ENCODE measurements at regions not wholly inside any gene's neighbourhood (a gene's known extent, or its start where the extent isn't known, plus 50 kb on each side); places are given as distances from the start of the nearest gene placed in this dataset.

- no peaks in the 10 kb centered on the region for H3K4me1 Mint-ChIP-seq
- no peak for DNase-seq
- no peak overlapping the region for H3K4me3 Mint-ChIP-seq
- intact Hi-C loops (cut with DNase I, micrococcal nuclease) = no loop called here
- H3K27me3 Mint-ChIP-seq = no peaks in the 10 kb centered on the region
- no peaks in the 10 kb centered on the region for H3K36me3 Mint-ChIP-seq (ENCODE audit: low read depth)
- no peak for ATAC-seq
- no peaks in the 10 kb centered on the region for H3K9me3 Mint-ChIP-seq (ENCODE audit: low read depth)
- H3K27ac Mint-ChIP-seq = no peak overlapping the region
- ChIA-PET CTCF (no interaction called here), POLR2A (no interaction called here)
Observed at GRCh38 chrX:126886997-126887396, 67.5 kb downstream of the PRR32 start.

- DNase-seq = no peak
- H3K4me3 Mint-ChIP-seq = no peak overlapping the region
- intact Hi-C loops (cut with DNase I, micrococcal nuclease) = no loop called here
- H3K27ac Mint-ChIP-seq = no peak overlapping the region
- H3K27me3 Mint-ChIP-seq = no peaks in the 10 kb centered on the region
- no peaks in the 10 kb centered on the region for H3K4me1 Mint-ChIP-seq
- no peaks in the 10 kb centered on the region for H3K9me3 Mint-ChIP-seq (ENCODE audit: low read depth)
- CTCF ChIA-PET = no interaction called here
- POLR2A ChIA-PET = no interaction called here
- no peaks in the 10 kb centered on the region for H3K36me3 Mint-ChIP-seq (ENCODE audit: low read depth)
- no peak for ATAC-seq
Observed at GRCh38 chrX:126900937-126901336, 81.4 kb downstream of the PRR32 start.

- intact Hi-C loops (cut with DNase I, micrococcal nuclease) = no loop called here
- ChIA-PET POLR2A (no interaction called here), CTCF (no interaction called here)
- Mint-ChIP-seq H3K4me3 (no peak overlapping the region), H3K27ac (no peak overlapping the region), H3K36me3 (ENCODE audit: low read depth) (no peaks in the 10 kb centered on the region), H3K4me1 (no peaks in the 10 kb centered on the region), H3K9me3 (ENCODE audit: low read depth) (no peaks in the 10 kb centered on the region), H3K27me3 (no peaks in the 10 kb centered on the region)
- DNase-seq (no peak), ATAC-seq (no peak)
Observed at GRCh38 chrX:126929071-126929470, 109.5 kb downstream of the PRR32 start.

- no peak for DNase-seq
- no peaks in the 10 kb centered on the region for H3K36me3 Mint-ChIP-seq (ENCODE audit: low read depth)
- intact Hi-C loops (cut with DNase I, micrococcal nuclease) = no loop called here
- no peaks in the 10 kb centered on the region for H3K9me3 Mint-ChIP-seq (ENCODE audit: low read depth)
- no peak for ATAC-seq
- H3K4me1 Mint-ChIP-seq = no peaks in the 10 kb centered on the region
- H3K27me3 Mint-ChIP-seq = no peaks in the 10 kb centered on the region
- CTCF ChIA-PET = no interaction called here
- H3K4me3 Mint-ChIP-seq = no peak overlapping the region
- no peak overlapping the region for H3K27ac Mint-ChIP-seq
- POLR2A ChIA-PET = no interaction called here
Observed at GRCh38 chrX:126967225-126967624, 147.7 kb downstream of the PRR32 start.

- Mint-ChIP-seq H3K9me3 (ENCODE audit: low read depth) (no peaks in the 10 kb centered on the region), H3K36me3 (ENCODE audit: low read depth) (no peaks in the 10 kb centered on the region), H3K4me3 (no peak overlapping the region), H3K27ac (no peak overlapping the region), H3K4me1 (no peaks in the 10 kb centered on the region), H3K27me3 (no peaks in the 10 kb centered on the region)
- ChIA-PET CTCF (no interaction called here), POLR2A (no interaction called here)
- DNase-seq (no peak), ATAC-seq (no peak)
- intact Hi-C loops (cut with DNase I, micrococcal nuclease) = no loop called here
Observed at GRCh38 chrX:126982158-126982557, 162.6 kb downstream of the PRR32 start.

GRCh38 chrX:126985027-126985426, 165.5 kb downstream of the PRR32 start:
- Mint-ChIP-seq H3K9me3 (ENCODE audit: low read depth) (no peaks in the 10 kb centered on the region), H3K4me3 (no peak overlapping the region), H3K27me3 (no peaks in the 10 kb centered on the region), H3K36me3 (ENCODE audit: low read depth) (no peaks in the 10 kb centered on the region), H3K4me1 (no peaks in the 10 kb centered on the region), H3K27ac (no peak overlapping the region)
- DNase-seq (no peak), ATAC-seq (no peak)
- POLR2A ChIA-PET = no interaction called here
- intact Hi-C loops (cut with DNase I, micrococcal nuclease) = no loop called here
- CTCF ChIA-PET = no interaction called here

GRCh38 chrX:126985981-126986380, 166.5 kb downstream of the PRR32 start:
- no peak for DNase-seq
- no peak overlapping the region for H3K4me3 Mint-ChIP-seq
- H3K9me3 Mint-ChIP-seq (ENCODE audit: low read depth) = no peaks in the 10 kb centered on the region
- H3K27ac Mint-ChIP-seq = no peak overlapping the region
- ChIA-PET CTCF (no interaction called here), POLR2A (no interaction called here)
- H3K4me1 Mint-ChIP-seq = no peaks in the 10 kb centered on the region
- intact Hi-C loops (cut with DNase I, micrococcal nuclease) = no loop called here
- no peaks in the 10 kb centered on the region for H3K27me3 Mint-ChIP-seq
- no peak for ATAC-seq
- H3K36me3 Mint-ChIP-seq (ENCODE audit: low read depth) = no peaks in the 10 kb centered on the region

GRCh38 chrX:126994032-126994600, 174.6 kb downstream of the PRR32 start:
- H3K27me3 Mint-ChIP-seq = no peaks in the 10 kb centered on the region
- ATAC-seq = no peak
- H3K4me1 Mint-ChIP-seq = no peaks in the 10 kb centered on the region
- CTCF ChIA-PET = no interaction called here
- H3K36me3 Mint-ChIP-seq (ENCODE audit: low read depth) = no peaks in the 10 kb centered on the region
- intact Hi-C loops (cut with DNase I, micrococcal nuclease) = no loop called here
- DNase-seq = no peak
- H3K27ac Mint-ChIP-seq = no peak overlapping the region
- H3K9me3 Mint-ChIP-seq (ENCODE audit: low read depth) = no peaks in the 10 kb centered on the region
- POLR2A ChIA-PET = no interaction called here
- no peak overlapping the region for H3K4me3 Mint-ChIP-seq

GRCh38 chrX:127011629-127012028, 192.1 kb downstream of the PRR32 start:
- Mint-ChIP-seq H3K27ac (no peak overlapping the region), H3K4me3 (no peak overlapping the region), H3K27me3 (no peaks in the 10 kb centered on the region), H3K4me1 (no peaks in the 10 kb centered on the region), H3K9me3 (ENCODE audit: low read depth) (no peaks in the 10 kb centered on the region), H3K36me3 (ENCODE audit: low read depth) (no peaks in the 10 kb centered on the region)
- DNase-seq = no peak
- intact Hi-C loops (cut with DNase I, micrococcal nuclease) = no loop called here
- POLR2A ChIA-PET = no interaction called here
- CTCF ChIA-PET = no interaction called here
- ATAC-seq = no peak

GRCh38 chrX:127025013-127025412, 205.5 kb downstream of the PRR32 start:
- ChIA-PET POLR2A (no interaction called here), CTCF (no interaction called here)
- no peak overlapping the region for H3K4me3 Mint-ChIP-seq
- peaks cover 2% of the 10 kb centered on the region for H3K9me3 Mint-ChIP-seq (ENCODE audit: low read depth)
- no peaks in the 10 kb centered on the region for H3K27me3 Mint-ChIP-seq
- intact Hi-C loops (cut with DNase I, micrococcal nuclease) = no loop called here
- H3K27ac Mint-ChIP-seq = no peak overlapping the region
- ATAC-seq (no peak), DNase-seq (no peak)
- H3K4me1 Mint-ChIP-seq = no peaks in the 10 kb centered on the region
- no peaks in the 10 kb centered on the region for H3K36me3 Mint-ChIP-seq (ENCODE audit: low read depth)

GRCh38 chrX:127030016-127030748, 210.7 kb downstream of the PRR32 start:
- H3K27ac Mint-ChIP-seq = no peak overlapping the region
- ChIA-PET CTCF (no interaction called here), POLR2A (no interaction called here)
- ATAC-seq = no peak
- intact Hi-C loops (cut with DNase I, micrococcal nuclease) = no loop called here
- no peaks in the 10 kb centered on the region for H3K36me3 Mint-ChIP-seq (ENCODE audit: low read depth)
- H3K9me3 Mint-ChIP-seq (ENCODE audit: low read depth) = peaks cover 2% of the 10 kb centered on the region
- H3K27me3 Mint-ChIP-seq = no peaks in the 10 kb centered on the region
- DNase-seq = no peak
- H3K4me1 Mint-ChIP-seq = no peaks in the 10 kb centered on the region
- H3K4me3 Mint-ChIP-seq = no peak overlapping the region

- no peaks in the 10 kb centered on the region for H3K9me3 Mint-ChIP-seq (ENCODE audit: low read depth)
- H3K27me3 Mint-ChIP-seq = no peaks in the 10 kb centered on the region
- H3K27ac Mint-ChIP-seq = no peak overlapping the region
- intact Hi-C loops (cut with DNase I, micrococcal nuclease) = no loop called here
- DNase-seq = no peak
- POLR2A ChIA-PET = no interaction called here
- no peak overlapping the region for H3K4me3 Mint-ChIP-seq
- H3K4me1 Mint-ChIP-seq = no peaks in the 10 kb centered on the region
- H3K36me3 Mint-ChIP-seq (ENCODE audit: low read depth) = no peaks in the 10 kb centered on the region
- CTCF ChIA-PET = no interaction called here
- no peak for ATAC-seq
Observed at GRCh38 chrX:127037159-127037558, 217.6 kb downstream of the PRR32 start.

GRCh38 chrX:127038065-127038464, 218.5 kb downstream of the PRR32 start:
- no peak for DNase-seq
- POLR2A ChIA-PET = no interaction called here
- Mint-ChIP-seq H3K27me3 (no peaks in the 10 kb centered on the region), H3K4me1 (no peaks in the 10 kb centered on the region), H3K4me3 (no peak overlapping the region), H3K36me3 (ENCODE audit: low read depth) (no peaks in the 10 kb centered on the region), H3K9me3 (ENCODE audit: low read depth) (no peaks in the 10 kb centered on the region), H3K27ac (no peak overlapping the region)
- no peak for ATAC-seq
- intact Hi-C loops (cut with DNase I, micrococcal nuclease) = no loop called here
- CTCF ChIA-PET = no interaction called here
